ENCODE measurements at regions not wholly inside any gene's neighbourhood (a gene's known extent, or its start where the extent isn't known, plus 50 kb on each side); places are given as distances from the start of the nearest gene placed in this dataset.
A peak's percentile ranks its signal among the peaks of the same experiment; 100 is the strongest.

DNA sequence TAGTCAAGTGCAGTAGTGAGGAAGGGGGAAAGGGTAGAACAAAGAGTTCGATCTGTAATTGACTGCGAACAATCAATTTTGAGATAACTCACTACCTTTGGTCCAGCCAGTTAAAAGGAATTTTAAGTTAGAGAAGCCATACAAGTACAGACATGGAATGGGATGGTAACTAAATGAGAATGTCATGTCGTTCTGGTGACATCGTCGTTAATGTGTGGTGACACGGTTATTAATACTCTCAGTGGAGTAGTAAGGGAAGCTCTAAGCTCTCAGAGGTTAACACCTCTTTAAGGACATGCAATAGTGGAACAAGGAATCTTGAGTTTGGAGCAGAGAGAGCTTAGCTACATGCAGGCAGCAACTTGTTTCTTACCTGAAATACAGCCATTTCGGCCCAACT, 154.9 kb upstream of the KLF12 start:
- no peak overlapping the region for H3K4me3 ChIP-seq (ENCODE audit: low read depth, low read length)
- TF ChIP-seq, protein P1, sequence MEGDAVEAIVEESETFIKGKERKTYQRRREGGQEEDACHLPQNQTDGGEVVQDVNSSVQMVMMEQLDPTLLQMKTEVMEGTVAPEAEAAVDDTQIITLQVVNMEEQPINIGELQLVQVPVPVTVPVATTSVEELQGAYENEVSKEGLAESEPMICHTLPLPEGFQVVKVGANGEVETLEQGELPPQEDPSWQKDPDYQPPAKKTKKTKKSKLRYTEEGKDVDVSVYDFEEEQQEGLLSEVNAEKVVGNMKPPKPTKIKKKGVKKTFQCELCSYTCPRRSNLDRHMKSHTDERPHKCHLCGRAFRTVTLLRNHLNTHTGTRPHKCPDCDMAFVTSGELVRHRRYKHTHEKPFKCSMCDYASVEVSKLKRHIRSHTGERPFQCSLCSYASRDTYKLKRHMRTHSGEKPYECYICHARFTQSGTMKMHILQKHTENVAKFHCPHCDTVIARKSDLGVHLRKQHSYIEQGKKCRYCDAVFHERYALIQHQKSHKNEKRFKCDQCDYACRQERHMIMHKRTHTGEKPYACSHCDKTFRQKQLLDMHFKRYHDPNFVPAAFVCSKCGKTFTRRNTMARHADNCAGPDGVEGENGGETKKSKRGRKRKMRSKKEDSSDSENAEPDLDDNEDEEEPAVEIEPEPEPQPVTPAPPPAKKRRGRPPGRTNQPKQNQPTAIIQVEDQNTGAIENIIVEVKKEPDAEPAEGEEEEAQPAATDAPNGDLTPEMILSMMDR (IDR thresholded peaks at IDR 0.05; ENCODE audit: low read depth, low read length) = no peak
- TF ChIP-seq, protein P2, sequence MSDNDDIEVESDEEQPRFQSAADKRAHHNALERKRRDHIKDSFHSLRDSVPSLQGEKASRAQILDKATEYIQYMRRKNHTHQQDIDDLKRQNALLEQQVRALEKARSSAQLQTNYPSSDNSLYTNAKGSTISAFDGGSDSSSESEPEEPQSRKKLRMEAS (IDR thresholded peaks at IDR 0.05; ENCODE audit: low read depth, low read length) = no peak
- TF ChIP-seq MYC (IDR thresholded peaks at IDR 0.05; ENCODE audit: low read depth, low read length) (no peak), POLR2A (IDR thresholded peaks at IDR 0.05; ENCODE audit: extremely low read depth, insufficient read length) (no peak)
- DNase-seq (ENCODE audit: low read depth) = no peak

DNA sequence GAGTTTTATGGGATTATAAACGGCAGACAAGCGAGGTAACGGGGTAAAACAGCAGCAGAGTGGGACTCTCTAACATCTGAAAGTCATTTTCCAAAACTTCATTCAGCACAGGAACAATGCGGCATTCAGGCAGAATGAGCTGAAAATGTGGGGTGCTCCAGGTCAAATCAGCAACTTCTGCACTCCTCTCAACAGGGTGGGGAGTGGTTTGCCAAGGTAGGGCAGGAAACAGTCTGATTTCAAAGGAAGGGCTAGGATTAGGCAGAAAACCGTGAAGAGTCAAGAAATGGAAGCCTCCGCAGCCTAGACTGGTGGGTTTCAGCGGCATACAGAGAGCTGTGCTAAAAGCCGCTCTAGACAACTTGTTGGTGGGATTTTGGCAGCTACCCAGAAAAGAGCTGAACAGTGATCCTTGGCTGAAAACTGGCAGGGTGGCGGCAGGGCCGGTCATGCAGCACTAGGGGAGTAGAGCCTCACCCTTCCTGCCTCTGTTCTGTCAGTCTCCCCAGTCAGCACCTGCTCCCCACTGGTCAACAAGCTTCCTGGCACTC, 154.2 kb upstream of the KLF12 start:
- TF ChIP-seq MYC (IDR thresholded peaks at IDR 0.05; ENCODE audit: low read depth, low read length) (no peak), POLR2A (IDR thresholded peaks at IDR 0.05; ENCODE audit: extremely low read depth, insufficient read length) (no peak)
- TF ChIP-seq, protein P2 (IDR thresholded peaks at IDR 0.05; ENCODE audit: low read depth, low read length) = no peak
- TF ChIP-seq, protein P1 (IDR thresholded peaks at IDR 0.05; ENCODE audit: low read depth, low read length) = no peak
- DNase-seq (ENCODE audit: low read depth) = no peak
- no peak overlapping the region for H3K4me3 ChIP-seq (ENCODE audit: low read depth, low read length)

DNA sequence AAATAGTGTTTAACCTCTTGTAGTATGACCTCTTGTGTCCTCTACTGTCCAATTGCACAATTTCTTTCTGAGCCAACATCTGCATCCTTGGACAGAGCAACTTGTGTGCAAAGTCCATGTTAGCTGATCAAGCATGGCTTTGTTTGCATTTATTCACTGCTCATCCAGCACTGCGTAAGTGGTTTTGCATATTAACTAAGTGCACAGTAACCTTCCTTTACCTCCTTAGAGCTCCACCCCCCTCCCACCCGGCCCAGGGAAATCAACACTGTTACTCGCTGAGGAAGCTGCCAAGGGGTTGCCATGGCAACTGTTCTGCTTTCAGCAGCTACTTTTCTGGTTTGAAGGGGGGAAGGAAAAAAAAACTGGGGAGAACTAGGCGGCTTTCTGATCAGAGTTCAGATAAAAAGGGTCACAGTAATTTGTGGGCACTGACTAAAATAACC, 153.5 kb upstream of the KLF12 start:
- TF ChIP-seq, protein P1 (IDR thresholded peaks at IDR 0.05; ENCODE audit: low read depth, low read length) = no peak
- TF ChIP-seq, protein P2 (IDR thresholded peaks at IDR 0.05; ENCODE audit: low read depth, low read length) = no peak
- TF ChIP-seq MYC (IDR thresholded peaks at IDR 0.05; ENCODE audit: low read depth, low read length) = no peak
- no peak for TF ChIP-seq POLR2A (IDR thresholded peaks at IDR 0.05; ENCODE audit: extremely low read depth, insufficient read length)
- DNase-seq (ENCODE audit: low read depth) = peak; percentile 21
- H3K4me3 ChIP-seq (ENCODE audit: low read depth, low read length) = no peak overlapping the region

DNA sequence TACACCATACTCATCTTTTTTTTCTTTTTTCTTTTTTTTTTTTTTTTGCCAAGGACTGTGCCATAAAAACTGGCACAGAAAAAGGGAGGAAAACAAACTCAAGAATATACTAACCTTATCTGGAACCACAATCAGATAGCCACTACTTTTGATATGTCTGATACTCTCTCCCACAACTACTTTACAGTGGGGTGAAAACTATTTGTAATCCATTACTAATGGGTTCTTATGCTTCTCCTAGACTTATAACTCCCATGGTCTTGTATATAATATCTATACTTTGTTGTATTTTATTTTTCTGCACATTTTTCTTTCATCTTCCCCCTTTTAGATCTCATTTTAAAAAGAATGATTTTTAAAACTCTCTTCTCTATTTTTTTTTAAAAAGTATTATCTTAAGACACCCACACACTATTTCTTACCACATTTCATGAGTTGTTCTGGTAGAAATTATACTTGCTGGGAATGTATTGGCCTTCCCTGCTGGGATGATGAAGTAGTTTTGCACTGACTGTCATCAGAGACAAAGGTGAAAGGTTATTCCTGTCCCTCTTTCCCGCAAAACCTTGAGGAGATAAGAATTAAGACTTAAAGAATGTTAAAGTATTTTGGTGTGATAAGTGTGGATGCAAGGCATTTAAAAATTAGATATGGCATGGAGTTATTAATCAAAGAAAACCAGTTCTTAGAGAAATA, 146.7 kb upstream of the KLF12 start:
- H3K4me3 ChIP-seq (ENCODE audit: low read depth, low read length) = no peak overlapping the region
- DNase-seq (ENCODE audit: low read depth) = no peak
- no peak for TF ChIP-seq POLR2A (IDR thresholded peaks at IDR 0.05; ENCODE audit: extremely low read depth, insufficient read length)
- TF ChIP-seq, protein P1 (IDR thresholded peaks at IDR 0.05; ENCODE audit: low read depth, low read length) = no peak
- no peak for TF ChIP-seq MYC (IDR thresholded peaks at IDR 0.05; ENCODE audit: low read depth, low read length)
- TF ChIP-seq, protein P2 (IDR thresholded peaks at IDR 0.05; ENCODE audit: low read depth, low read length) = no peak

DNA sequence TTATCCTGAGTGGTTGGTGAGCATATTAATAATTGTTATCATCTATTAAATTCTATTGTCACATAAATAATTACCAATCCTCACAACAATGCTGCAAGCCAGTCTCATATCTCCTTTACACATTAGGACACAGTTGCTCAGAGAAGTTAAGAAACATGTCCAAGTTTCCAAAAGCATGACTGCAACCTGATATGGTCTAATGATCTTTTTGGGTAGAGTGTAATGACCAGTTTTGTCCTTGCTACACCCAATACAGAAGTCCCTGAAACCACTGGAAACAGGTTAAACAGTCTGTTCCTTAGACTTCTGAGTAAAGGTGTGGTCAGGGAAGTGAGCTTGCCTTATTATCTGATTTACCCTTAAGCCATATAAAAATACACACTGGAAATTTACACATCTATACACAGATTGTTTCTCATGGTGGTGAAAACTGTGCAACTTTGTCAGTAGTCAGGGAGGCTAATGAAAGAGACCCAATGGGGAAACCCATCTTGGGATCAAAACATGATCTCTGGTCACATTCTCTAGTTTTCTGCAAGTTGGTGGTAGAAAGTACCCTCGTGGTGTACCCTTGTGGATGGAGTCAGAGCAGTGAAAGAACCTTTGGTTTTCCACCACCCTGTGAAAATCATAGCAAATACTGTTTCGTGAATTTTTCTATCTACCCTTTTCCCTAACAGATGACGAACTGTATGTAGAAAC, 146.0 kb upstream of the KLF12 start:
- no peak for DNase-seq (ENCODE audit: low read depth)
- no peak overlapping the region for H3K4me3 ChIP-seq (ENCODE audit: low read depth, low read length)
- TF ChIP-seq, protein P2 (IDR thresholded peaks at IDR 0.05; ENCODE audit: low read depth, low read length) = no peak
- no peak for TF ChIP-seq MYC (IDR thresholded peaks at IDR 0.05; ENCODE audit: low read depth, low read length)
- TF ChIP-seq, protein P1 (IDR thresholded peaks at IDR 0.05; ENCODE audit: low read depth, low read length) = no peak
- no peak for TF ChIP-seq POLR2A (IDR thresholded peaks at IDR 0.05; ENCODE audit: extremely low read depth, insufficient read length)

All from NB4 (cell line).